ENCODE measurements at regions not wholly inside any gene's neighbourhood (a gene's known extent, or its start where the extent isn't known, plus 50 kb on each side); places are given as distances from the start of the nearest gene placed in this dataset.
"Not testable (repeated sequence)": the region's sequence is repeated elsewhere in the genome, so short reads cannot be mapped to it uniquely, and the experiment has no call there.

DNA sequence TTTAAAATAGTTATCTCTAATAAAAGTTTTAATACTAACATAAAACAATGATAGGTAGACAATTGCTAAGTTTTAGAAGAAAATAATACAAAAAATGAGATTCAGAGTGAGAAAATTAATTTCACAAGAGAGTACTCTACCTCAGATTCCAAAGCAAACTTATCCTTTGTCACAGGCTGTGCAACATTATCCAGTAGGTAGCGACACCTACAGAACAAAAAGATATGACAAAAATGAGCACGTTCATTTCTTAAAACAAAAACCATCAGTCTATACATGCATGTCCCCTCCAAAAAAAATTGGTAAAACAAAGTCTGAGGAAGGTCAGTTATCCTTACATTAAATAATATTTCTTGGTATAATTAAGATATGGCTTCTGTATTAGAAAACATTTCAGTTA, 275.2 kb downstream of the TP53TG3F start:
- TF ChIP-seq POLR2A (IDR thresholded peaks at IDR 0.05; ENCODE audit: low read depth, low read length); POLR2AphosphoS5 (IDR thresholded peaks at IDR 0.05; ENCODE audit: low read depth, low read length); TAF1 (IDR thresholded peaks at IDR 0.05; ENCODE audit: borderline replicate concordance, low read depth, low read length): not testable (repeated sequence)

All from GM12892 (cell line).